Large intestine (tissue), 3 donors: ENCODE measurements at regions not wholly inside any gene's neighbourhood (a gene's known extent, or its start where the extent isn't known, plus 50 kb on each side); places are given as distances from the start of the nearest gene placed in this dataset.

Source experiments
- DNase-seq, 2 donors: peaks; one replicate each; pipeline versions ENCODE4 v3.0.0 to v3.0.0-alpha.2; 2013
- H3K27ac ChIP-seq: one replicate; pipeline ENCODE4 v1.5.1; 2013; ENCODE audit warnings: low read length
- H3K27me3 ChIP-seq: 2 replicates; pipeline ENCODE4 v1.6.1; 2013; ENCODE audit warnings: low read length; ENCODE audit not compliant: control insufficient read depth, insufficient read depth
- H3K36me3 ChIP-seq: 2 replicates; pipeline ENCODE4 v1.6.1; 2013; ENCODE audit warnings: low read length; ENCODE audit not compliant: control insufficient read depth, insufficient read depth
- H3K4me1 ChIP-seq: one replicate; pipeline ENCODE4 v1.6.1; 2013; ENCODE audit warnings: low read length; ENCODE audit not compliant: control insufficient read depth, insufficient read depth
- H3K4me3 ChIP-seq: one replicate; pipeline ENCODE4 v1.5.1; 2013; ENCODE audit warnings: low read length
- H3K9me3 ChIP-seq: one replicate; pipeline ENCODE4 v1.6.1; 2013; ENCODE audit warnings: mild to moderate bottlenecking, low read depth, low read length, moderate library complexity; ENCODE audit not compliant: control insufficient read depth
- WGBS: methylation state at CpG from one replicate; pipeline ENCODE4 v1.1.5; 2013; ENCODE audit warnings: low lambda C conversion rate; ENCODE audit not compliant: insufficient coverage; 5-methylcytosine and 5-hydroxymethylcytosine counted together

- peaks cover 2% of the 10 kb centered on the region for H3K27me3 ChIP-seq
- no peaks in the 10 kb centered on the region for H3K36me3 ChIP-seq
- no peak overlapping the region for H3K27ac ChIP-seq
- no CpG with 5 or more reads among the region's 2 CpGs for WGBS
- H3K9me3 ChIP-seq: no peaks in the 10 kb centered on the region
- no peak overlapping the region for H3K4me3 ChIP-seq
- no peak for DNase-seq
- no peaks in the 10 kb centered on the region for H3K4me1 ChIP-seq
These were observed 137.2 kb downstream of the SPP2 start for GRCh38 chr2:234187646-234188174.

DNA sequence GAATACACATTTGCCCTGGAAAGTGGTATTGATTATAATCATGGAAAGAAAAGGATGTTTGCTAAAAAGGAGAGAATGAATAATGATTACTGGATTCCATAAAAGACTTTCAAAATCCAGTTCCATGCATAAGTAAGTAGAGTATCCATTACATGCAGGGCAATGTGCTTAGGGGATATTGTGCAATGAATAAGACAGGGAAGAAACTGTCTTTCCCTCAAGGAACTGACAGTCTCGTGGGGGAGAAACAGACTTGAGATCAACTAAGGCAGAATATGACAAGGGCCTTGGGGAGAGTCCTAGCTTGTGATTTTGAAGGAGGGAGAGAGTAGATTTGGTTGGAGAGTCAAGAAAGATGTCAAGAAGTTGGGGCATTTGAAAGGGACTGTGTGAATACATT is 130.6 kb downstream of the SPP2 start:
- H3K27ac ChIP-seq: no peak overlapping the region
- H3K9me3 ChIP-seq: no peaks in the 10 kb centered on the region
- peaks cover 3% of the 10 kb centered on the region for H3K27me3 ChIP-seq
- H3K4me3 ChIP-seq: no peak overlapping the region
- no peak for DNase-seq
- H3K4me1 ChIP-seq: no peaks in the 10 kb centered on the region
- no peaks in the 10 kb centered on the region for H3K36me3 ChIP-seq
- no CpG with 5 or more reads among the region's 1 CpG for WGBS

GRCh38 chr2:234179031-234179363 is 128.5 kb downstream of the SPP2 start:
- Histone ChIP-seq H3K4me3 (no peak overlapping the region), H3K4me1 (no peaks in the 10 kb centered on the region), H3K27me3 (peaks cover 3% of the 10 kb centered on the region), H3K9me3 (no peaks in the 10 kb centered on the region), H3K36me3 (no peaks in the 10 kb centered on the region), H3K27ac (no peak overlapping the region)
- no peak for DNase-seq
- 57% methylated on average over 2 of the region's 6 CpGs for WGBS

- DNase-seq: peak in 1 of 2 donors; percentile 22
- H3K27me3 ChIP-seq: peaks cover 3% of the 10 kb centered on the region
- no peaks in the 10 kb centered on the region for H3K36me3 ChIP-seq
- WGBS: no CpG with 5 or more reads among the region's 10 CpGs
- no peaks in the 10 kb centered on the region for H3K4me1 ChIP-seq
- no peak overlapping the region for H3K4me3 ChIP-seq
- H3K9me3 ChIP-seq: no peaks in the 10 kb centered on the region
- no peak overlapping the region for H3K27ac ChIP-seq
These were observed 128.0 kb downstream of the SPP2 start for GRCh38 chr2:234178330-234179030.

DNA sequence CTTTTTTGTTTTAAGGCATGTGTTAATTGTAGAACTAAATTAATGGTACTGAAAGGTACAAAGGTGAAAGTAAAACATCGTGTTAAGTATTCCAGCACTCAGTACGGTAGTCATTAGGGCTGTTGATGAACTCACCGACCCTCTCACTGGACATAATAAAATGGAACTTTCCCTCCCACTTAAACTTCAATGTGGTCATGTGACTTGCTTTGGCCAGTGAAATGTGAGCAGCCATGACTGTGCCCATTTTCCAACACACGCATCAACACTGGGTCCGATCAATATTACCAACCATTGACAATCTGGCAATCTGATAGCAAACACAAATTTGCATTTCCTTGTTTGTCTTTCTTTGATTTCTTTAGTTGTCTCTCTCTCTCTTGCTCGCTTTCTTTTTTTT is 125.1 kb downstream of the SPP2 start:
- no peaks in the 10 kb centered on the region for H3K9me3 ChIP-seq
- 100% methylated on average over 1 of the region's 6 CpGs for WGBS
- H3K4me3 ChIP-seq: no peak overlapping the region

DNA sequence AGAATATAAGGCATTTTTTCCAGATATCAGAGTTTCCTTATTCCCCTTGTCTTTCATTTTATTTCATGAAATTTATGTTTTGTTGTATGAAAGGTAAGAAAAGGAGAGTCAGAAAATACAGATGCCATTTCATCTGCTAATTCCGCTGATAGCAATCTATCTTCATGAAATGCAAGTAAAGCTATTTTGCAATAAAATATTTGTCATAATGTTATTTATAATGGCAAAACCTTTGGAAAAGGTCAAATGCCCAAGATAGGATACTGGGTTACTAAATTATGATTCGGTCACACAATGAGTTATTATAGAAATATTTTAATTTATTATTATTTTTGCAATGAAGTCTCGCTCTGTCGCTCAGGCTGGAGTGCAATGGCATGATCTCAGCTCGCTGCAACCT is 124.2 kb downstream of the SPP2 start:
- Histone ChIP-seq H3K27me3 (no peaks in the 10 kb centered on the region), H3K4me1 (no peaks in the 10 kb centered on the region), H3K9me3 (no peaks in the 10 kb centered on the region), H3K36me3 (no peaks in the 10 kb centered on the region), H3K27ac (no peak overlapping the region), H3K4me3 (no peak overlapping the region)
- no peak for DNase-seq
- no CpG with 5 or more reads among the region's 5 CpGs for WGBS

More for the DNA sequence above, 125.1 kb downstream of the SPP2 start:
- H3K36me3 ChIP-seq: no peaks in the 10 kb centered on the region
- H3K4me1 ChIP-seq: no peaks in the 10 kb centered on the region
- no peak overlapping the region for H3K27ac ChIP-seq
- H3K27me3 ChIP-seq: no peaks in the 10 kb centered on the region
- DNase-seq: no peak

DNA sequence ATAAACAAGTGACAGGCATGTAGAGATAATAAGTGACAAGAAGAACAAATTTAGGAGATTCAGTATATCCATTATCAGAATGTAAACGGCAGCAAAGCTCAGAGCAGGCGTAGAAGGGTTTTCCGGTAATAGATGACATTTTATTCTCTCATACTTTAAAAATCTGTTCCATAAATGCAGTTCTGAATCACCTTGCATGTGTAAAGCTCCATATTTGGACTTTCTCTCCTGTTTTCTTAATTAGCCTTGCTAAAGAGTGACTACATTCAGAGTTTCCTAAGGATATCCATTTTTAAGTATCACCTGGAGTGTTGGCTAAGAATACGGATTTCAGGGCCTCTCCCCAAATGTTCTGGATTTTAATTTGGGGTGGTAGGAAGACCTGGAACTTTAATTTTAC is 122.0 kb downstream of the SPP2 start:
- Histone ChIP-seq H3K9me3 (no peaks in the 10 kb centered on the region), H3K36me3 (no peaks in the 10 kb centered on the region), H3K4me3 (no peak overlapping the region), H3K4me1 (no peaks in the 10 kb centered on the region), H3K27me3 (no peaks in the 10 kb centered on the region), H3K27ac (no peak overlapping the region)
- WGBS: 73% methylated on average over 3 of the region's 4 CpGs
- DNase-seq: no peak

DNA sequence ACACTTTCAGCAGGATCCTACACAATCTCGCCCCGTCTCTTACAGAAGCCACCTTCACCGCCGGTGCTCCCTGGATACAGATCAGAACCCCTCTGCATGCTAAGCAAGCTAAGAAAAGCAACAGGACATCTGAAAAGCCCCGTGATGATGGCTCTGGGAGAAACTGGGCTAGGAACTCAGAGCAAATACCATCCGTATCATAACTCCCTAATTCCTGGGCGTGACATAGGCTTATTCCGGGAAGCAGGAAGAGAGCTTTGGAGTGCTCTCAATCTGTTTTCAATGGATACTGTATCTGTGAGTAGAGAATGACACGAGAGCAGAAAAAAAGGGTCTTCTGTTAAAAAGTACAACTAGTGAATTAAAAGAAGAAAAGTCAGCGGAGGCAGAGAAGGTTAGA is 121.6 kb downstream of the SPP2 start:
- no peak overlapping the region for H3K27ac ChIP-seq
- WGBS: 94% methylated on average over 2 of the region's 10 CpGs

DNA sequence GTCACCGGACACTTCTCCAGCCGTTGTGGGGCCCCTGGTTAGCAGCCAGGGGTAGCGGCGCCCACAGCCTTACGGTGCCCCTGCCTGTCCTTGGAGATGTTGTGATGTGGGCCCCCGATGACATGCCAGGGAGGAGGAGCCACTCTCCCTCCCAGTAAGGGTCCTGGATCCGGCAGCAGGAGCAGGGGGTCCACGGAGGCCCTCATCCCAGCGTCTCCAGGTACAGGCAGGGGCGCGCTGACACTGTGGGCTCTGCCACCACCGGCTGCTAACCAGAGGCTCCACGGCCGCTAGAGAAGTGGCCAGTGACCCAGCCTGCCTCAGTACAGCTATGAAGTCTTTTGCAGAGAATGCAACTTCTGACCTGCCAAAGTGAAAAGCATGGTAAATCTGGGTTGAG is 121.2 kb downstream of the SPP2 start:
- WGBS: no CpG with 5 or more reads among the region's 14 CpGs

More for the DNA sequence above, 121.6 kb downstream of the SPP2 start:
- no peak for DNase-seq
- H3K9me3 ChIP-seq: no peaks in the 10 kb centered on the region
- no peaks in the 10 kb centered on the region for H3K4me1 ChIP-seq
- no peak overlapping the region for H3K4me3 ChIP-seq
- H3K36me3 ChIP-seq: no peaks in the 10 kb centered on the region
- H3K27me3 ChIP-seq: no peaks in the 10 kb centered on the region

GRCh38 chr2:234169674-234170073 is 119.2 kb downstream of the SPP2 start:
- no peaks in the 10 kb centered on the region for H3K4me1 ChIP-seq
- no peak for DNase-seq
- no peak overlapping the region for H3K4me3 ChIP-seq
- H3K27me3 ChIP-seq: no peaks in the 10 kb centered on the region
- H3K36me3 ChIP-seq: no peaks in the 10 kb centered on the region
- WGBS: 80% methylated on average over 1 of the region's 1 CpG
- no peak overlapping the region for H3K27ac ChIP-seq
- no peaks in the 10 kb centered on the region for H3K9me3 ChIP-seq

More for the DNA sequence above, 121.2 kb downstream of the SPP2 start:
- no peaks in the 10 kb centered on the region for H3K9me3 ChIP-seq
- no peak overlapping the region for H3K27ac ChIP-seq
- H3K27me3 ChIP-seq: no peaks in the 10 kb centered on the region
- no peak overlapping the region for H3K4me3 ChIP-seq
- H3K36me3 ChIP-seq: no peaks in the 10 kb centered on the region
- H3K4me1 ChIP-seq: no peaks in the 10 kb centered on the region
- DNase-seq: no peak
